HG03354 (cell line): ENCODE measurements at regions not wholly inside any gene's neighbourhood (a gene's known extent, or its start where the extent isn't known, plus 50 kb on each side); places are given as distances from the start of the nearest gene placed in this dataset.
"Not testable (repeated sequence)": the region's sequence is repeated elsewhere in the genome, so short reads cannot be mapped to it uniquely, and the experiment has no call there.

ENCODE experiments used
- ATAC-seq: cut with Tn5 transposase; IDR thresholded peaks from one replicate; pipeline ENCODE4 v1.9.1; 2021; ENCODE audit warnings: mild to moderate bottlenecking; ENCODE audit not compliant: unreplicated experiment, poor library complexity, severe bottlenecking

DNA sequence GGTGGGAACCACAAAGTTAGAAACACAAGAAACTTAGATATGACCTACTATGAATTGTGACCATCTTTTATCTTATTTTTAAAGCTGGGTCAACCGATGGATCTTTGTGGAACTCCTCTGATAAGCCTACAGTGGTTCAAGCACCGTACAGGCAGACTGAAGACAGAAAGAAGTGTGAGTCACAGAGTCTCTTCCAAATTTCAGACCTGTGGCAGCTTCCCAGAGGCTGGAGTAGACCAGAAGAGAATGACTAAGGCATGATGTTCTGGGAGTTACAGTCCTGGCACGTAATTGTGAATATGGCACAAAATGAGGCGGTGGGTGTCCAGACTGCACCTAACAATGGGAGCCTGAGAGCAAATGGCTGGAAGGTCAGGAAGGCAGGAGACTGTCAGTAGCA is 70.0 kb downstream of the LMO4 start:
- no peak for ATAC-seq

DNA sequence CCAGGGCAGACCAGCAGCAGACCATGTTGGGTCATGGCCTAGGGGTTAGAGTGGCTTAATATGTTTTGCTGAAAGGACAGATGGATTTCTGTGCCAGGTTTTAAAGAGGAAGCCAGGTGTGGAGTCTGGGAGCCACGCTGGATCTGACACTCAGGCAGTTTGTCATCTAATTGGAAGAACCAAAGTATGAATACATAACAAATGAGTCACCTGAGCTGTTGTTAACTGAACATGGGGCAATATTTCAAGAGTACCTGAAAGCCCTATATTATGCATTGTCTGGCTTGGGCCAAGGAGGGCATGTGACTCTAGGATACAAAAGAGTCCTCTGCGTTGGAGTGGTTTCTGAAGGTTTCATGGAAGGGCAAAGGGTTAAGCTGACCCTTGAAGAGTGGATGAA is 70.6 kb downstream of the LMO4 start:
- no peak for ATAC-seq

DNA sequence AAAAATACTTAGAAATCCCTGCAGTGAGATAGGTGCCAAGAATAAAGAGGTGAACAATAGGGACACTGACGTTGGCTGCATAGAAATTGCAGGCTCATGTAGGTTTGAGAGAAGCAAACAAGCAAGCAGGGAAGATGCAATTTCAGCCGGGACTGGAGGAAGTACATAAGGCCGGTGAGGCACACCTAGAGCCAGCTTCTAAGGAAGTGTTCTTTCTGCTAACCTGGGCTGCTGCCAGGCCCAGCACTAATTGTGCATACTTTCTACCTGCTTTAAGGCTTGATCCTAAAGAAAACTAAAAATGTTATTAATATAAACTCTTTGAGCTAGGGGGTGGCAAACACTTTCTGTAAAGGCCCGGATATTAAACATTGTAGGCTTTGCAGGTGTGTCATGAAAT is 71.0 kb downstream of the LMO4 start:
- ATAC-seq: no peak

DNA sequence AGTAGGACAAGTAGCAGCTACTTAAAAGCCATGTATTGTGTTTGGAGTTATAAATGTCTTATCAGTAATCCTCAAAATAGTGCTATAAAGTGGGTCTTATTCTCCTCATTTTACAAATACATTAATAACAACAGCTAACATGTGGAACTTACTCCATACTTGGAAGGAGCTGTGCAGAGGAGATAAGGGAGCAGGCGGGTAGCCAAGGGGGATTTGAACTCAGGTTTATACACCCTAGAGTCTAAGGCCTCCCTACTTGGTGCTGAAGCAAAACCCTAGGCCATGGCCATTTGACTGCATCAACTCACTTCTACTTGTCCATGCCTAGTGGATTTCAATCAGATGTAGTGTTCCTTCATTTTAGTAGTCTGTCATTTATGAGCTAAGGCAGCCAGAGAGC is 72.1 kb downstream of the LMO4 start:
- ATAC-seq: no peak

DNA sequence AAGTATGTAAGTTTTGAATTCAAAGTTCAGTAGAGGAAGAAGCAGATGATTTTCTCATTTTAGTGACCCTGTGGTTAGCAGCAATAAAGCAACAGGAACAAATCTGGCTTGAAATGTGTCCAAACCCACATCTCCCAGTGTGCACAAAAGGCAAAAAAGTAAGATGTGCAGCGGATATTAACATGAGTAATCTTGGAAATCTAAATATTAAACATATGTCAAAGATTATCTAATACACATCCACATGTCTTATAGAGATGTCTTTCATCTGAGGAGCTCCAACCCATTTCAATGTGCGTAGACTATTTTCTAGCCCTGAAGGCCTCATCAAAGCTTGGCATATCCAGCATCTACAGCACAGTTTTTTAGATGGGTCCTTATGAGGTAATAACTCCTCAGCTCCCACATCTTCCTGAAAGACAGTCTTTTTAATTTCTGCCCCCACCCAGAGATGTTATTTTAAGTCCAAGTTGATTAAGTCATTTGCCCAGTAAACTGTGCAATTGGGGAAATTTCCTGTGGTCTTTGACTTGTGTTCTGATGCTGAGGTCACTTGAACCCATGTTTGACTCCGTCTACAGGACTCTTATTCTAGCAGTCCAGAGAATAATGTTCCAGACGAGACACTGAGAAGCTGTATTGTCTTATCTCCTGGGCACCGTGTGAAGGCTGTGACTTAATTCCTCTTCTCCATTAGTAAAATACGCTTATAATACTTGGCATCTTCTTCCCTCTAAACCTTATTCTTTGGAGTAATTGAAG is 73.7 kb downstream of the LMO4 start:
- no peak for ATAC-seq

DNA sequence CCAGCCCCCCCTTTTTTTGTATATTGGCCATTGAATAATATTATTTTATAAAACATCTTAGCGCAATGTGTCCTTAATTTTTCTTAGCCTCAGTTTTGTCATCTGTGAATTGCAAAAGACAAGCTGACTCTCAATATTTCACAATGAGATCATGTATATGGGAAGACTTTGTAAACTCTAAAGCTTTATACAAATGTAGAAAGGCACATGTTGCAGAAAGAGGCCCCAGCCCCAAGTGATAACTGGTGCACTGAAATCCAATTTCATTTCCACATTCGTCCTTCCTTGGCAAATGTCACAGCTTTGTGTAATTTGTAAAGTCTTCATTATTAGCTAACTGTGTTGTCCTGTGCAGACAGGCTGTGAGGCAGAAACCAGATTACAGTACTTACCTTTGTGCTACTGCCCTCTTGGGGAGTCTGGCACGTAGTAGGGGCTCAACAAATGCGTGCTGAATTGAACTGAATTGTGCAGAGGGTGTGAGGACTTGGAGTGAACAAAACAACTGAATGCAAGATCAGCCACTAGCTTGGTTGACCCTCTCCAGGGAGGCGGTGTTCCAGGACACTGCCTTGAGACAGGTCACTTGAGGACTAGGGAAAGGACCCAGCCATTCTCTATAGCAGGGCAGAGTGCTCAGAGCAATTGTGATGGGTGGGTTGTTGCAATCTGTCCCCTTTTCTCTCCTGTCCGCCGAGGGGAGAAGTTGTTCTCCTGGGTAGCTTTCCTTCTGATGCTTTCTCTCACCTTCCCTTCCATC is 74.6 kb downstream of the LMO4 start:
- ATAC-seq: no peak

DNA sequence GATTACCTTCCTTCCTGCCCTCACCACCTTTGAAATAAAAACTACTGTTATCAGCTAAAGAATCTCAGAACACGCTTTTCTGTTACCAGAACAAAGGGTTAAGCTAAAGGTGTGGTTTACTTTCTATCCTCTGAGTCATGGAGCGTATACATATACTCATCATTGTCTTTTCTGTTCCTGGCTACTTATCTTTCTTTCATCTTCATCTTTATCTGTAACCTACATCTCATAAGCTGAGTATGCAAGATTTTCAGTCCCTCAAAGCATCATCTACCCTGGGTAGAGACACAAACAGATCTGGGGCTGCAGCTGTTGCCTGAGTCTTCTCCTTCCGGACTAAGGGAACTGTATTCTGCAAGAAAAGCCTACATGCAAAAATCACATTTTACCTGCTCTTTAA is 75.6 kb downstream of the LMO4 start:
- no peak for ATAC-seq

DNA sequence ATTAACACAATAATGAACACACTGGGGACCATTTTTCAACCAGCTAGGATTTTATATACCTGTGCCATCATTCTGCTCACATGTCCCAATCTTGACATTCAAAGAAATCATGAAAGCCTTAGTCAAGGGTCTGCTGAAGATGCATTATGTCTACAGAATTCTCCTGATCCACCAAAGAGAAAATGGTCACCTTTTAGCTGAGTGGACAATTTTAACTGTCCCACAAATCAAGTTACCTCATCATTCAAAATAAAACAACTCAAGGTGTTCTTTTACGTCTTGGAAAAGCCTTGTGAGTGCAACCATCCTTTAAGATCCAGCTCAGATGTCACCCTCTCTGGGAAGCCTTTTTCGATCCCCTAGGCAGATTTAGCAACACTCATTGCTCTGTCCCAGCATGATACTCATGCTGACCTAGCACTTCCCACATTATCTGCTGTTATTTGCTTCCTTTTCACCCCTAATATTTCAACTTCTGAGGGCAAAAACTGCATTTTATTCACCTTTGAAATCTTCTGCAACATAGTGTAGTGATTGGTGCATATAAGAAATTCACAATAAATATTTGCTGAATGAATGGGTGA is 80.1 kb downstream of the LMO4 start:
- no peak for ATAC-seq

DNA sequence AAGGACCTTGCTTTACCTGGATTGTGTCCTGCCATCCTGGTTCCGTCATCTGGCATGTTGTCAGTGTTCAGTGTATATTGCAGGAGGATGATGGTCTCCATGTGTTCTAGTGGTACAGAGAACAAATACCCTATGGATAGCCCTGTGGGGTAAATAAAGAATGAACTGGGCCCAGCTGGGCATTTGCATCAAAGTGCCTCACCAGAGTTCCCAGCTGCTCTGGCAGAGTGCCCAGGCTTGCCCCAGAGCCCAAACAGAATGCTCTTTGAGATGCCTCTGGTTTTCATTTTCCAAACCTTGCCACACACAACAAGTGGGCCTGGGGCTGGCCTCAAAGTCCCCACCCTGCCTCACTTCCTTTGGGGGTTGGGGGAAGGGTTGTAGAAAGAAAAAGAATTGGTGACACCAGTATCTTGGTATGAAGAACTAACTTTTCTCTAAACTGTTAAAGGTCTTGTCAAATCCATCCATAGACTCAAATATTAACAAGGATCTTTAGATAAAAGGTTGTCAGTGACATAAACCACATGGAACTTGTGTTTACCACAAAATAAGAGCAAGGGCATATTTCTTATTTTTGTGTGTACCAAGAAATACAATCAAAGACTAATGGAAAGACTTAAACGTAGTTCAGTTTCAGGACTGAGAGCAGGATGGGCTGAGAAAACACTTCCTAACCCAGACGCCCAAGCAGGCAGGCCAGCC is 82.2 kb downstream of the LMO4 start:
- no peak for ATAC-seq

DNA sequence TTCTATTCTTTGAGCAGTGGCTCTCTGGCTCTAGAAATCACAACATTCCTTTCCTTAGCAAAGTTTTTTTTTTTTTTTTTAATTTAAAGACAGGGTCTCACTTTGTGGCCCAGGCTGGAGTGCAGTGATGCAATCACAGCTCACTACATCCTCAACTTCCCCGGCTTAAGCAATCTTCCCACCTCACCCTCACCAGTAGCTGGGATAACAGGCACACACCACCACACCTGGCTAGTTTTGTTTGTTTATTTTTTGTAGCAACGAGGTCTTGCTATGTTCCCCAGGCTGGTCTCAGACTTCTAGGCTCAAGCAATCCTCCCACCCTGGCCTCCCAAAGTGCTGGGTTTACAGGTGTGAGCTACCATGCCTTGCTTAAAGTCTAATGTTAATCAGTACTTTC is 85.2 kb downstream of the LMO4 start:
- ATAC-seq: not testable (repeated sequence)

DNA sequence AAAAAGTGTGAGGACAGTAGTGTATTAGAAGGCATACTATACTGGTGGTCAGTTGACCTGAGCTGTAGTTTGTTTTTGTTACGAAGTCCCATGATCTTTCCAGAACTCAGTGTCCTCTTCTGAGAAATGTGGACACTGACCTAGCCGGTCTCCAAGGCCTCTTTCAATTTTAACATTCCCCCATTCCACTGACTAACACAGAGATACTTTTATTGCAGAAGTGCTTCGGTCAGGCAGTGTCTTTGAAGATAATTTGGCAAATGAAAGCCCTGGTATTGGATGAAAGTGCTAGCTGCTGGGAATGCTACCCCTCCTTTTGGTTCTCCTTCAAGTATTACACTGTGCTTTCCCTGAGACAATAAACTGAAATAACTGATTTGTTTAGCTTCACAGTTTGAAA is 89.4 kb downstream of the LMO4 start:
- no peak for ATAC-seq

DNA sequence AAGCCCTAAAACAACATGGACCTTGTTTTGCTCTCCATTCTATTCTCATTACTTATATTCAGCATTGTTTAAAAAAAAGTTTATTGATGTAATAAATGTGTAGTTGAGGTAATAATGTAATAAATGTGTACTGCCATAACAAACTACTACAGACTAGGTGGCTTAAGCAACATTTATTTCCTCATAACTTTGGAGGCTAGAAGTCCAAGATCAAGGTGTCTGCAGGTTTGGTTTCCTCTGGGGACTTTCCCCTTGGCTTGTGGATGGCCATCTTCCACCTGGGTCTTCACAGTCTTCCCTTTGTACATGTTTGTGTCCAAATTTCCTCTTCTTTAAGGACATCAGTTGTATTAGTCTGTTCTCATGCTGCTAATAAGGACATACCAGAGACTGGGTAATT is 93.1 kb downstream of the LMO4 start:
- ATAC-seq: no peak

DNA sequence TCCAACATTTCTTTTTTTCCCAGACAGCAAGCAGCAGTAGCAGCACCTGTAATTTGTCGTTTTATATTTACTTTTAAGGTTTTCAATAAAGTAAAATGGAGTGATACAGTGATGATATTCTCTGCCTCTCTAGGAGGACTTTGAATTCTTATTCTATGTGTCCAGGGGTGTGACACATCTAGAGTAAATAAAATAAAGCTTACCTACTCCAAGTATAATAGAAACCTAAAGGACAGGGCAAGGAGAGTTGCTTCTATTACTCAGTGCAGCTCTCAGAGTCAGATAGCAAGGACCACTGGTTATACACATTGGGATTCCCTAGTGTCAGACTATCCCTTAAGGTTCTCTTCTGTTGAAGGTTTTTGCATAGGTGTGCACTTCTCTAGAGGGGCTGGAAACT is 95.9 kb downstream of the LMO4 start:
- no peak for ATAC-seq

DNA sequence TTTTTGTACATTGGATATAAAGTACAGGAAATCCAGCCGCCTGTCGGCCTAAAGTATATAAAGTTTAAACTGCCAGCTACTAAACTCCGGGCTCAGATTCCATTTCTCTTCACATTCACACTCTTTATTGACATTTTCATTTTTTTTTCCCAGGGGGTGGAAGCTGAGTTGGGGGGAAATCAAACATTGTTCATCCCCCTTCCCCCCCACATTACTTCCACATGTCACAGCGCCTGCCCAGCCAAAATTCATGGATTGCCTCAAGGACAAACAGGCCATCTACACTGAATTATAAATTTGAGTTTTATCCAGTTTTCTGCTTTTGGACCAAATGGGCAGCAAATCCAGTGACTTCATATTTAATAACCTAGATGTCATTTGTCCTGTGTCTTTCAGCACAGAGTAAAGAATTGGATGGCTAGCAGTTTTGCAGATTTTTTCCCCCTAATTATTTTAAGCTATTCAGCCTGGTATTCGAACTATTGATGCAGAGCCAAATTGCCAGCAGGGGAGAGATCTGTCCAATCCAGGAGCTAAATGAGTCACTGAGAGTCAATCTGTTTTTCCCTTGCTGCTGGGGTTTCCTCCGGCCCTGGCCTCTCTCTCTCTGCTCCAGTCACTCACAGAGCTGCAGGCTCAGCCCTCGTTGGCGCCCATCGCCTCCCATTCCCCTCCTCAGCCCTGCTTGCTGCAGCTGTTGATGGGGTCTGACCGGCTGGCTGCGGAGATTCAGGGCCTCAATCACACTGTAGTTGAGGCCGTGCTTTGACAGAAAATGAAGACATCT is 98.0 kb downstream of the LMO4 start:
- no peak for ATAC-seq

DNA sequence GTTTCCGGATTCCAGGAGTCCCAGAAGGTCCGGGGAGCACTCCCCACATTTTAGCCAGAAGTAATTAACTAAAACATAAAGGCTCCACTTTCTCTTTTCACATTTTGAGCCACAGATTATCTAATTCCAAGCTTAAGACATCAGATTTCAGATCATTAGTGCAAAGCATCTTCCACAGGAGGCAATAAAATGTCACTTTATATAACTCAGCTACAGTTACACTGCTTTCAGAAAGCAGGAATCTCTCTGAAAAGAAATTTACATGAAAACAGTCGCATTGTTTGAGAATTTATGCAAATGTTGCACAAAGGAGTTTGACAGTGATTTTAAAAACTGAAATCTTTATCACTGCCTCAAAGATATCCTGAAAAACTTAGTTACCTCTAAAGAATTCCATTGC is 99.7 kb downstream of the LMO4 start:
- ATAC-seq: no peak

DNA sequence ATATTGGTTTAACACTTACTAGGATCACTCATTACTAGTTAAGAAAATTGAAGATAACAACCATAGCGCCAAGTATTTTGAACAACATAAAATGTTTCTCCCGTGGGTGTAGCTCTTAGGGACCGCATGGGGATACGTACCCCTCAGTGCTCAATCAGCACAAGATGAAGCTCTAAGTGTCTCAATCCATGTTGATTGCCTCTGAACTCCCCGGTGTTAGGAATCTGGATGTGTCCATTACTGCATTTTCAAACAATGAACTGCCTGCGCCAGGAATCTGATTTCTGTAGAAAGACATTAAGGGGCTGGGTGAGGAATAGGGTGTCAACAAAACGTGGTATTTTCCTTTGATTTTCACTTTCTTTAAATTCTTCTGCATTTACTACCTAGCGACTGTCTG is 100.2 kb downstream of the LMO4 start:
- no peak for ATAC-seq

DNA sequence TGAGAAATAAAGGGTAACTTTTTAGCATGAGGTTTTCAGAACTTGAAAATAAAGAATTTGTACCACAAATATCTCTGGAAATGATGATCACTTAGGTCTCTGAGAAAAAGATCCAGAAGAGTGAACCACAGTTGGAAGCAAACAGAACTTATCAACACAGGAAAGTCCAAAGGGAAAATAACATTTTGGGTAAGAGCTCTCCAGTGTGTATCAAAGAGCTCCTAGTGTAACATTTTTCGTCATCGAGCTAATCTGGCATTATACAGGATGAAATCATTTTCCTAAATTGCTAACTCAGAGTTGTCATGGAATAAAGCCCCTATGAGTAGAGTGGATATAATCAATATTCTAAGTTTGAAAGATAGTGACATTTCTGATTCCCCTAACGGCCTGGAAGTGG is 104.0 kb downstream of the LMO4 start:
- no peak for ATAC-seq

DNA sequence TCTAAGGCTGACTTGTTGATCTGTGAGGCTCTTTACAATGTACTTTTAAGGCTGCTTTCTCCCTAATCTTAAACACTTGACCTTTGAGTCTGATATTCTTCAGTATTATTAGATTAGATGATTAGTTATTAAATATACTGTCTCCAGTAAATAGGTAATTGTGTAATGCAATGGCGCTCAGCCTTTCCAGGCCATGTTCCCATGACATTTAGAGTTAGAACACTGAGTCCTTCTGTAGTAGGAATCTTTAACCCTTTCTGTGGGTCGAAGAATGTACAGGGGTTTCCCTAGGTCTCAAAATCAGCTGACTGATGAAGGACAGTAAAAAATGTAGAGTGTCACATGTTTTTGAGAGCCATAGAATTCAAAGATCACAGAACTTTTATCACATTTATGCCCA is 104.4 kb downstream of the LMO4 start:
- ATAC-seq: not testable (repeated sequence)

DNA sequence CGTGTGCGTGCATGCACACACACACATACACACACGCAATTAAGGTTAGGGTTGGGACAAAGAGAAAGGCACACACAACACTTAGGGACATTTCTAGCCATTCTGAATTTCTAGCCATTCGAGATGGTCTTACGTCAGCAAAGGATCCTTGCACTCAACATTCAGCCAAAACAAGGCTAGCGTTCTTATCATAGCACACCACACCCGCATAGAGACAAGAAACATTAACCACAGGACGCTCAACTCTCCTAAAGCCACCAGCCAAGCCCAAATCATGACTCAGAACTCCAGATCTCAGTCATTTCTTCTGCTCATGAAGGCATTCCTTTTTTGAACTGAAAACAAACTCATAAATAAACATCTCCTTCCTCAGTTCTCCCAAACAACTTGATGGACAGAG is 106.8 kb downstream of the LMO4 start:
- no peak for ATAC-seq

DNA sequence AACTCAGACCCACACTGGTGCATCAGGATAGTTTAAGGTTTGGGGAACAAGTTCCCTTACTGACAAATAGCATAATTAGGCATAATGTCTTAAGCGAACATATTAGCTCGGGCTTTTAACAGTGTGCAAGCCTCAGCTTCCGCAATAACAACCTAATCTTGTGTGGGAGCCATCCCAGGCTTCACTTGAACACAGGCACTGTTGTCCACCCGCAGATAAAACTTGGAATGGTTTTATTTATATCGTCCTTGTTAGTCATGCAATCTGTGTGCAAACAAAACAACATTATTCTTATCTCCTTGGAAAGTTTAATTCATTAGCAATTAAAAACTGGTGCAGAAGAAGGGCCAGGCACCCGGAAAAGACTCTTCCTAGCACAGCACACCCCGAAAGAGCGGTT is 107.4 kb downstream of the LMO4 start:
- ATAC-seq: not testable (repeated sequence)
